Vagina (tissue), 2 donors: ENCODE measurements at regions not wholly inside any gene's neighbourhood (a gene's known extent, or its start where the extent isn't known, plus 50 kb on each side); places are given as distances from the start of the nearest gene placed in this dataset.

Experiments
- CTCF ChIP-seq, 3 experiments: fragments of 450-650 bp in 2 of 3; fragments of 200-600 bp in 1 of 3; sonication (generic) in 1 of 3; IDR thresholded peaks; one replicate each; pipeline ENCODE4 v1.5.1; 2017 to 2019; ENCODE audit warnings: antibody characterized with exemption in 3 of 3, mild to moderate bottlenecking in 2 of 3, moderate library complexity in 2 of 3
- POLR2A ChIP-seq, 2 donors: fragments of 450-650 bp; IDR thresholded peaks; one replicate each; pipeline ENCODE4 v1.6.1; 2017; ENCODE audit warnings: antibody characterized with exemption in 2 of 2, mild to moderate bottlenecking in 2 of 2, moderate library complexity in 2 of 2
- POLR2AphosphoS5 ChIP-seq, 2 donors: sonication (generic); formaldehyde crosslinking; IDR thresholded peaks; one replicate each; pipeline ENCODE4 v1.9.0; 2017; ENCODE audit warnings: antibody characterized with exemption in 2 of 2, mild to moderate bottlenecking in 2 of 2, low read depth in 1 of 2; ENCODE audit not compliant: insufficient read depth in 1 of 2

- no peak for TF ChIP-seq POLR2AphosphoS5 (IDR thresholded peaks at IDR 0.05; ENCODE audit: insufficient read depth in 1 of 2, low read depth in 1 of 2)
- no peak for TF ChIP-seq CTCF (IDR thresholded peaks at IDR 0.05)
- no peak for TF ChIP-seq POLR2A (IDR thresholded peaks at IDR 0.05)
Observed at GRCh38 chr7:89998554-89998953, 155.7 kb upstream of the STEAP1 start.
